PC-9 (cell line): ENCODE measurements at regions not wholly inside any gene's neighbourhood (a gene's known extent, or its start where the extent isn't known, plus 50 kb on each side); places are given as distances from the start of the nearest gene placed in this dataset.
"Not testable (repeated sequence)": the region's sequence is repeated elsewhere in the genome, so short reads cannot be mapped to it uniquely, and the experiment has no call there.

Experiments
- CTCF ChIP-seq: fragments of 200-600 bp; sonication (generic); conservative IDR thresholded peaks from 2 replicates; pipeline ENCODE4 v1.6.1; 2017; ENCODE audit warnings: mixed run types, antibody characterized with exemption, mild to moderate bottlenecking, moderate library complexity
- EZH2 ChIP-seq: fragments of 200-600 bp; sonication (generic); IDR thresholded peaks from 2 replicates; pipeline ENCODE4 v1.8.0; 2017; ENCODE audit warnings: antibody characterized with exemption, low read depth

GRCh38 chr10:38390725-38391124, 296.6 kb downstream of the ZNF37A start:
- TF ChIP-seq CTCF = peak; percentile 44; the same call in 1 of the 2 replicates
- TF ChIP-seq EZH2 = not testable (repeated sequence)
